ENCODE measurements at regions not wholly inside any gene's neighbourhood (a gene's known extent, or its start where the extent isn't known, plus 50 kb on each side); places are given as distances from the start of the nearest gene placed in this dataset.

DNA sequence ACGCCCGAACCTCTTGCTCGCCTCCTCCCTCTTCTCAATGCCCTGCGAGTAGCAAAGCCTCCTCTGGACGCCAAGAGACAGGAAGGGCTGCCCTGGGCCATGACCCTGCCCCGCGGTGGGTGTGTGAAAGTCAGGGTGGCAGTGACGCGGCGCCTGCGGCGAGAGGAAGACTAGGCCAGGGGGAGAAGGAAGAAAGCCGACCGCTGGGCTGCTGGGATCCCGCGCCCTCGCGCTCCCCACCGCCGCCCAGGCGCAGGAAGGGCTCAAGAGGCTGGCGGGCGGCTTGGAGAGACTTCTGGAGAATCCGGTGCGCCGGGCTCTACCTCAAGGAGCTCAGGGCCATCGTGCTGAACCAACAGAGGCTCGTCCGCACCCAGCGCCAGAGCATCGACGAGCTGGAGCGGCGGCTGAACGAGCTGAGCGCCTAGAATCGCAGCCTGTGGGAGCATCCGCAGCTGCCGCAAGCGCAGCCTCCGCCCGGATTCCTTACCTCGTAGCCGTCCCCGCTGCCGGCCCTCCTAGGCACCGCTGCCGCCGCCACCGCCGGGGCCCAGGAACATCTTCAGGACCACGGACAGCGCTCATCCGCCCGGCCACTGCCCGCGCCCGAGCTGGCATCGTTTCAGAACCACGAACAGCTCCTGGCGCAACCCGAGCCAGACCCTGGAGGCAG lies 105.0 kb upstream of the PRB2 start:
- peak; percentile 96 for ATAC-seq

More for the DNA sequence above, 105.0 kb upstream of the PRB2 start:
- peak overlapping the region; percentile 92 for H3K4me2 ChIP-seq
- H3K27ac Mint-ChIP-seq: no peak overlapping the region
- peaks cover 35% of the 10 kb centered on the region for H3K27me3 ChIP-seq (ENCODE audit: insufficient read depth)
- no peaks in the 10 kb centered on the region for H3K36me3 Mint-ChIP-seq (ENCODE audit: low read depth)
- peak; percentile 97 for DNase-seq (ENCODE audit: low spot score)
- H3K4me3 Mint-ChIP-seq: peak overlapping the region; percentile 66
- no peaks in the 10 kb centered on the region for H3K9me2 ChIP-seq (ENCODE audit: insufficient read depth)
- peaks cover 16% of the 10 kb centered on the region for H3K27me3 Mint-ChIP-seq (ENCODE audit: insufficient read depth, low read depth, poor library complexity)
- no peak overlapping the region for H3K27ac ChIP-seq (ENCODE audit: low read depth)
- H3K9me3 Mint-ChIP-seq: no peaks in the 10 kb centered on the region
- no peaks in the 10 kb centered on the region for H3F3A ChIP-seq (replicated peaks; ENCODE audit: low read depth)
- no peaks in the 10 kb centered on the region for H3K36me3 ChIP-seq (ENCODE audit: insufficient read depth)
- no peaks in the 10 kb centered on the region; the same call in 1 of the 2 replicates for H3K4me1 ChIP-seq (ENCODE audit: insufficient read depth)
- H4K20me1 ChIP-seq (replicated peaks; ENCODE audit: insufficient read depth): no peaks in the 10 kb centered on the region
- H3K79me2 ChIP-seq (replicated peaks; ENCODE audit: insufficient read depth): no peaks in the 10 kb centered on the region
- TF ChIP-seq ZNF331 (CRISPR knock-in tag; IDR thresholded peaks at IDR 0.05; ENCODE audit: low read depth): 0 out of 2 replicates have a peak, but pooled peaks have one; percentile 14
- no peak for TF ChIP-seq POLR2AphosphoS5 (IDR thresholded peaks at IDR 0.05; ENCODE audit: low read depth)
- TF ChIP-seq, protein P1, sequence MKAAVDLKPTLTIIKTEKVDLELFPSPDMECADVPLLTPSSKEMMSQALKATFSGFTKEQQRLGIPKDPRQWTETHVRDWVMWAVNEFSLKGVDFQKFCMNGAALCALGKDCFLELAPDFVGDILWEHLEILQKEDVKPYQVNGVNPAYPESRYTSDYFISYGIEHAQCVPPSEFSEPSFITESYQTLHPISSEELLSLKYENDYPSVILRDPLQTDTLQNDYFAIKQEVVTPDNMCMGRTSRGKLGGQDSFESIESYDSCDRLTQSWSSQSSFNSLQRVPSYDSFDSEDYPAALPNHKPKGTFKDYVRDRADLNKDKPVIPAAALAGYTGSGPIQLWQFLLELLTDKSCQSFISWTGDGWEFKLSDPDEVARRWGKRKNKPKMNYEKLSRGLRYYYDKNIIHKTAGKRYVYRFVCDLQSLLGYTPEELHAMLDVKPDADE (IDR thresholded peaks at IDR 0.05): 0 out of 2 replicates have a peak, but pooled peaks have one; percentile 45
- TF ChIP-seq, protein P2, sequence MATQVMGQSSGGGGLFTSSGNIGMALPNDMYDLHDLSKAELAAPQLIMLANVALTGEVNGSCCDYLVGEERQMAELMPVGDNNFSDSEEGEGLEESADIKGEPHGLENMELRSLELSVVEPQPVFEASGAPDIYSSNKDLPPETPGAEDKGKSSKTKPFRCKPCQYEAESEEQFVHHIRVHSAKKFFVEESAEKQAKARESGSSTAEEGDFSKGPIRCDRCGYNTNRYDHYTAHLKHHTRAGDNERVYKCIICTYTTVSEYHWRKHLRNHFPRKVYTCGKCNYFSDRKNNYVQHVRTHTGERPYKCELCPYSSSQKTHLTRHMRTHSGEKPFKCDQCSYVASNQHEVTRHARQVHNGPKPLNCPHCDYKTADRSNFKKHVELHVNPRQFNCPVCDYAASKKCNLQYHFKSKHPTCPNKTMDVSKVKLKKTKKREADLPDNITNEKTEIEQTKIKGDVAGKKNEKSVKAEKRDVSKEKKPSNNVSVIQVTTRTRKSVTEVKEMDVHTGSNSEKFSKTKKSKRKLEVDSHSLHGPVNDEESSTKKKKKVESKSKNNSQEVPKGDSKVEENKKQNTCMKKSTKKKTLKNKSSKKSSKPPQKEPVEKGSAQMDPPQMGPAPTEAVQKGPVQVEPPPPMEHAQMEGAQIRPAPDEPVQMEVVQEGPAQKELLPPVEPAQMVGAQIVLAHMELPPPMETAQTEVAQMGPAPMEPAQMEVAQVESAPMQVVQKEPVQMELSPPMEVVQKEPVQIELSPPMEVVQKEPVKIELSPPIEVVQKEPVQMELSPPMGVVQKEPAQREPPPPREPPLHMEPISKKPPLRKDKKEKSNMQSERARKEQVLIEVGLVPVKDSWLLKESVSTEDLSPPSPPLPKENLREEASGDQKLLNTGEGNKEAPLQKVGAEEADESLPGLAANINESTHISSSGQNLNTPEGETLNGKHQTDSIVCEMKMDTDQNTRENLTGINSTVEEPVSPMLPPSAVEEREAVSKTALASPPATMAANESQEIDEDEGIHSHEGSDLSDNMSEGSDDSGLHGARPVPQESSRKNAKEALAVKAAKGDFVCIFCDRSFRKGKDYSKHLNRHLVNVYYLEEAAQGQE (IDR thresholded peaks at IDR 0.05; ENCODE audit: unreplicated experiment): peak; percentile 99
- TF ChIP-seq, protein P3, sequence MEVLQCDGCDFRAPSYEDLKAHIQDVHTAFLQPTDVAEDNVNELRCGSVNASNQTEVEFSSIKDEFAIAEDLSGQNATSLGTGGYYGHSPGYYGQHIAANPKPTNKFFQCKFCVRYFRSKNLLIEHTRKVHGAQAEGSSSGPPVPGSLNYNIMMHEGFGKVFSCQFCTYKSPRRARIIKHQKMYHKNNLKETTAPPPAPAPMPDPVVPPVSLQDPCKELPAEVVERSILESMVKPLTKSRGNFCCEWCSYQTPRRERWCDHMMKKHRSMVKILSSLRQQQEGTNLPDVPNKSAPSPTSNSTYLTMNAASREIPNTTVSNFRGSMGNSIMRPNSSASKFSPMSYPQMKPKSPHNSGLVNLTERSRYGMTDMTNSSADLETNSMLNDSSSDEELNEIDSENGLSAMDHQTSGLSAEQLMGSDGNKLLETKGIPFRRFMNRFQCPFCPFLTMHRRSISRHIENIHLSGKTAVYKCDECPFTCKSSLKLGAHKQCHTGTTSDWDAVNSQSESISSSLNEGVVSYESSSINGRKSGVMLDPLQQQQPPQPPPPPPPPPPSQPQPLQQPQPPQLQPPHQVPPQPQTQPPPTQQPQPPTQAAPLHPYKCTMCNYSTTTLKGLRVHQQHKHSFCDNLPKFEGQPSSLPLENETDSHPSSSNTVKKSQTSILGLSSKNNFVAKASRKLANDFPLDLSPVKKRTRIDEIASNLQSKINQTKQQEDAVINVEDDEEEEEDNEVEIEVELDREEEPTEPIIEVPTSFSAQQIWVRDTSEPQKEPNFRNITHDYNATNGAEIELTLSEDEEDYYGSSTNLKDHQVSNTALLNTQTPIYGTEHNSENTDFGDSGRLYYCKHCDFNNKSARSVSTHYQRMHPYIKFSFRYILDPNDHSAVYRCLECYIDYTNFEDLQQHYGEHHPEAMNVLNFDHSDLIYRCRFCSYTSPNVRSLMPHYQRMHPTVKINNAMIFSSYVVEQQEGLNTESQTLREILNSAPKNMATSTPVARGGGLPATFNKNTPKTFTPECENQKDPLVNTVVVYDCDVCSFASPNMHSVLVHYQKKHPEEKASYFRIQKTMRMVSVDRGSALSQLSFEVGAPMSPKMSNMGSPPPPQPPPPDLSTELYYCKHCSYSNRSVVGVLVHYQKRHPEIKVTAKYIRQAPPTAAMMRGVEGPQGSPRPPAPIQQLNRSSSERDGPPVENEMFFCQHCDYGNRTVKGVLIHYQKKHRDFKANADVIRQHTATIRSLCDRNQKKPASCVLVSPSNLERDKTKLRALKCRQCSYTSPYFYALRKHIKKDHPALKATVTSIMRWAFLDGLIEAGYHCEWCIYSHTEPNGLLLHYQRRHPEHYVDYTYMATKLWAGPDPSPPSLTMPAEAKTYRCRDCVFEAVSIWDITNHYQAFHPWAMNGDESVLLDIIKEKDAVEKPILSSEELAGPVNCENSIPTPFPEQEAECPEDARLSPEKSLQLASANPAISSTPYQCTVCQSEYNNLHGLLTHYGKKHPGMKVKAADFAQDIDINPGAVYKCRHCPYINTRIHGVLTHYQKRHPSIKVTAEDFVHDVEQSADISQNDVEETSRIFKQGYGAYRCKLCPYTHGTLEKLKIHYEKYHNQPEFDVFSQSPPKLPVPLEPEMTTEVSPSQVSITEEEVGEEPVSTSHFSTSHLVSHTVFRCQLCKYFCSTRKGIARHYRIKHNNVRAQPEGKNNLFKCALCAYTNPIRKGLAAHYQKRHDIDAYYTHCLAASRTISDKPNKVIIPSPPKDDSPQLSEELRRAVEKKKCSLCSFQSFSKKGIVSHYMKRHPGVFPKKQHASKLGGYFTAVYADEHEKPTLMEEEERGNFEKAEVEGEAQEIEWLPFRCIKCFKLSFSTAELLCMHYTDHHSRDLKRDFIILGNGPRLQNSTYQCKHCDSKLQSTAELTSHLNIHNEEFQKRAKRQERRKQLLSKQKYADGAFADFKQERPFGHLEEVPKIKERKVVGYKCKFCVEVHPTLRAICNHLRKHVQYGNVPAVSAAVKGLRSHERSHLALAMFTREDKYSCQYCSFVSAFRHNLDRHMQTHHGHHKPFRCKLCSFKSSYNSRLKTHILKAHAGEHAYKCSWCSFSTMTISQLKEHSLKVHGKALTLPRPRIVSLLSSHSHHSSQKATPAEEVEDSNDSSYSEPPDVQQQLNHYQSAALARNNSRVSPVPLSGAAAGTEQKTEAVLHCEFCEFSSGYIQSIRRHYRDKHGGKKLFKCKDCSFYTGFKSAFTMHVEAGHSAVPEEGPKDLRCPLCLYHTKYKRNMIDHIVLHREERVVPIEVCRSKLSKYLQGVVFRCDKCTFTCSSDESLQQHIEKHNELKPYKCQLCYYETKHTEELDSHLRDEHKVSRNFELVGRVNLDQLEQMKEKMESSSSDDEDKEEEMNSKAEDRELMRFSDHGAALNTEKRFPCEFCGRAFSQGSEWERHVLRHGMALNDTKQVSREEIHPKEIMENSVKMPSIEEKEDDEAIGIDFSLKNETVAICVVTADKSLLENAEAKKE (CRISPR knock-in tag; IDR thresholded peaks at IDR 0.05): 0 out of 2 replicates have a peak, but pooled peaks have one; percentile 8
- TF ChIP-seq CREB1 (CRISPR knock-in tag; IDR thresholded peaks at IDR 0.05; ENCODE audit: low read depth): no peak; the same call in 1 of the 2 replicates
- TF ChIP-seq JUNB (IDR thresholded peaks at IDR 0.05; ENCODE audit: unreplicated experiment): no peak
- peak; percentile 81; the same call in 1 of the 2 replicates for TF ChIP-seq ZNF114 (CRISPR knock-in tag; IDR thresholded peaks at IDR 0.05)
- TF ChIP-seq EZH2 (IDR thresholded peaks at IDR 0.05; ENCODE audit: low read depth, unreplicated experiment): no peak
- TF ChIP-seq, protein P4, sequence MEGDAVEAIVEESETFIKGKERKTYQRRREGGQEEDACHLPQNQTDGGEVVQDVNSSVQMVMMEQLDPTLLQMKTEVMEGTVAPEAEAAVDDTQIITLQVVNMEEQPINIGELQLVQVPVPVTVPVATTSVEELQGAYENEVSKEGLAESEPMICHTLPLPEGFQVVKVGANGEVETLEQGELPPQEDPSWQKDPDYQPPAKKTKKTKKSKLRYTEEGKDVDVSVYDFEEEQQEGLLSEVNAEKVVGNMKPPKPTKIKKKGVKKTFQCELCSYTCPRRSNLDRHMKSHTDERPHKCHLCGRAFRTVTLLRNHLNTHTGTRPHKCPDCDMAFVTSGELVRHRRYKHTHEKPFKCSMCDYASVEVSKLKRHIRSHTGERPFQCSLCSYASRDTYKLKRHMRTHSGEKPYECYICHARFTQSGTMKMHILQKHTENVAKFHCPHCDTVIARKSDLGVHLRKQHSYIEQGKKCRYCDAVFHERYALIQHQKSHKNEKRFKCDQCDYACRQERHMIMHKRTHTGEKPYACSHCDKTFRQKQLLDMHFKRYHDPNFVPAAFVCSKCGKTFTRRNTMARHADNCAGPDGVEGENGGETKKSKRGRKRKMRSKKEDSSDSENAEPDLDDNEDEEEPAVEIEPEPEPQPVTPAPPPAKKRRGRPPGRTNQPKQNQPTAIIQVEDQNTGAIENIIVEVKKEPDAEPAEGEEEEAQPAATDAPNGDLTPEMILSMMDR (conservative IDR thresholded peaks at IDR 0.05; ENCODE audit: low read depth in 2 of 2): no peak
- no peak for TF ChIP-seq EZH2phosphoT487 (IDR thresholded peaks at IDR 0.05; ENCODE audit: unreplicated experiment)
- TF ChIP-seq NANOG (IDR thresholded peaks at IDR 0.05; ENCODE audit: borderline replicate concordance): no peak
- TF ChIP-seq STAT1 (IDR thresholded peaks at IDR 0.05; ENCODE audit: unreplicated experiment): no peak
- H3K4me1 Mint-ChIP-seq: peaks cover 6% of the 10 kb centered on the region
- peak overlapping the region; percentile 84; the same call in 1 of the 2 replicates for H2AFZ ChIP-seq
- H3K4me3 ChIP-seq: peak overlapping the region; percentile 65
